Esophagus muscularis mucosa (tissue), 4 donors: ENCODE measurements at regions not wholly inside any gene's neighbourhood (a gene's known extent, or its start where the extent isn't known, plus 50 kb on each side); places are given as distances from the start of the nearest gene placed in this dataset.

Experiments used
- CTCF ChIP-seq, 3 experiments: fragments of 200-600 bp in 2 of 3; fragments of 450-650 bp in 1 of 3; sonication (generic) in 2 of 3; IDR thresholded peaks; one replicate each; pipeline ENCODE4 v1.5.1; 2017 to 2019; ENCODE audit warnings: antibody characterized with exemption in 3 of 3, mild to moderate bottlenecking in 2 of 3, moderate library complexity in 1 of 3
- EP300 ChIP-seq: sonication (generic); formaldehyde crosslinking; IDR thresholded peaks from one replicate; pipeline ENCODE4 v1.6.1; 2017; ENCODE audit warnings: antibody characterized with exemption
- POLR2AphosphoS5 ChIP-seq, 2 donors: sonication (generic); formaldehyde crosslinking; IDR thresholded peaks; one replicate each; pipeline ENCODE4 v1.6.1; 2017; ENCODE audit warnings: antibody characterized with exemption in 2 of 2

- TF ChIP-seq POLR2AphosphoS5 (IDR thresholded peaks at IDR 0.05) = no peak
- no peak for TF ChIP-seq EP300
- no peak for TF ChIP-seq CTCF (IDR thresholded peaks at IDR 0.05)
These were observed 1146.0 kb downstream of the UQCRFS1 start for GRCh38 chr19:28066988-28067387.
